IMR-90 (cell line): ENCODE measurements at regions not wholly inside any gene's neighbourhood (a gene's known extent, or its start where the extent isn't known, plus 50 kb on each side); places are given as distances from the start of the nearest gene placed in this dataset.

Experiments used
- ATAC-seq: fragments of 200-7000 bp; cut with Tn5 transposase; 2 replicates; pipeline ENCODE4 v1.9.1; 2020; ENCODE audit warnings: low read depth, mild to moderate bottlenecking, moderate library complexity
- BruUV-seq: library from RNA; stranded (reverse); fragments of 400-500 nt; replicated peaks from 2 replicates; lab custom pipeline; 2021; lab: Mats Ljungman, UMichigan
- CTCF ChIA-PET: fragments of 300-600 bp; formaldehyde crosslinking; extraction: SDS; loops from one replicate; lab custom pipeline; 2021; ENCODE audit warnings: antibody characterized with exemption; lab: Yijun Ruan, JAX
- POLR2A ChIA-PET: fragments of 300-600 bp; sonication (Branson Sonifier 250); formaldehyde crosslinking; loops from one replicate; lab custom pipeline; 2022; ENCODE audit warnings: antibody characterized with exemption; ENCODE audit not compliant: unreplicated experiment; lab: Charles Lee
- DNase-seq: peaks from one replicate; pipeline ENCODE4 v3.0.0; 2013
- H2AFZ ChIP-seq: replicated peaks from 2 replicates; pipeline ENCODE3; 2013; ENCODE audit warnings: low read length, mild to moderate bottlenecking; ENCODE audit not compliant: poor library complexity
- H2AK5ac ChIP-seq: 2 replicates; pipeline ENCODE4 v1.6.1; 2013; ENCODE audit warnings: low read depth, low read length, inconsistent platforms
- H2AK9ac ChIP-seq: replicated peaks from 2 replicates; pipeline ENCODE3; 2013; ENCODE audit warnings: mild to moderate bottlenecking, low read depth, low read length, moderate library complexity; ENCODE audit not compliant: poor library complexity
- H2BK120ac ChIP-seq: 2 replicates; pipeline ENCODE4 v1.6.1; 2013; ENCODE audit warnings: low read depth, low read length, inconsistent platforms
- H2BK15ac ChIP-seq: 3 replicates; pipeline ENCODE4 v1.6.1; 2013; ENCODE audit warnings: low read depth, low read length, inconsistent platforms
- H2BK20ac ChIP-seq: 2 replicates; pipeline ENCODE4 v1.6.1; 2013; ENCODE audit warnings: low read depth, mild to moderate bottlenecking, inconsistent platforms, low read length, moderate library complexity
- H2BK5ac ChIP-seq: 2 replicates; pipeline ENCODE4 v1.6.1; 2013; ENCODE audit warnings: mild to moderate bottlenecking, low read depth, low read length, inconsistent platforms; ENCODE audit not compliant: poor library complexity, severe bottlenecking
- H3K14ac ChIP-seq: replicated peaks from 2 replicates; pipeline ENCODE4 v1.6.1; 2013; ENCODE audit warnings: low read depth, low read length, inconsistent platforms
- H3K18ac ChIP-seq: 2 replicates; pipeline ENCODE4 v1.6.1; 2013; ENCODE audit warnings: low read depth, low read length, control low read depth
- H3K23ac ChIP-seq: 2 replicates; pipeline ENCODE4 v1.6.1; 2013; ENCODE audit warnings: low read depth, low read length, inconsistent platforms
- H3K27ac ChIP-seq: 2 replicates; pipeline ENCODE4 v1.5.1; 2013; ENCODE audit warnings: mild to moderate bottlenecking, control low read depth, low read length; ENCODE audit not compliant: insufficient read depth
- H3K27me3 ChIP-seq: 2 replicates; pipeline ENCODE4 v1.6.1; 2013; ENCODE audit warnings: low read length; ENCODE audit not compliant: control insufficient read depth, insufficient read depth
- H3K36me3 ChIP-seq: 2 replicates; pipeline ENCODE4 v1.6.1; 2013; ENCODE audit warnings: low read length, mixed read lengths; ENCODE audit not compliant: control insufficient read depth, insufficient read depth
- H3K4ac ChIP-seq: 2 replicates; pipeline ENCODE4 v1.6.1; 2013; ENCODE audit warnings: low read depth, low read length, inconsistent platforms
- H3K4me1 ChIP-seq: 2 replicates; pipeline ENCODE4 v1.6.1; 2013; ENCODE audit warnings: low read length, mixed read lengths; ENCODE audit not compliant: control insufficient read depth, insufficient read depth
- H3K4me2 ChIP-seq: 2 replicates; pipeline ENCODE4 v1.6.1; 2013; ENCODE audit warnings: low read depth, mild to moderate bottlenecking, control low read depth, low read length, moderate library complexity
- H3K4me3 ChIP-seq: 2 replicates; pipeline ENCODE4 v1.5.1; 2013; ENCODE audit warnings: low read depth, mild to moderate bottlenecking, control low read depth, low read length, moderate library complexity; ENCODE audit not compliant: insufficient read depth
- H3K56ac ChIP-seq: 2 replicates; pipeline ENCODE4 v1.6.1; 2013; ENCODE audit warnings: low read length, inconsistent platforms; ENCODE audit not compliant: insufficient read depth; ENCODE audit errors: extremely low read depth
- H3K79me1 ChIP-seq, 2 experiments: 2 replicates each; pipeline ENCODE4 v1.6.1; 2013; ENCODE audit warnings: low read length in 2 of 2, inconsistent platforms in 1 of 2, low read depth in 1 of 2
- H3K9ac ChIP-seq: 2 replicates; pipeline ENCODE4 v1.6.1; 2013; ENCODE audit warnings: low read depth, low read length, control low read depth
- H3K9me1 ChIP-seq: 2 replicates; pipeline ENCODE4 v1.6.1; 2013; ENCODE audit warnings: low read length, inconsistent platforms; ENCODE audit not compliant: insufficient read depth
- H3K9me3 ChIP-seq: 2 replicates; pipeline ENCODE4 v1.6.1; 2013; ENCODE audit warnings: low read length; ENCODE audit not compliant: control insufficient read depth, insufficient read depth
- H4K20me1 ChIP-seq: 2 replicates; pipeline ENCODE4 v1.6.1; 2013; ENCODE audit warnings: low read length, inconsistent platforms; ENCODE audit not compliant: insufficient read depth
- H4K5ac ChIP-seq: 2 replicates; pipeline ENCODE4 v1.6.1; 2013; ENCODE audit warnings: mild to moderate bottlenecking, low read depth, low read length, control low read depth
- H4K8ac ChIP-seq, 2 experiments: 2 replicates each; pipeline ENCODE4 v1.6.1; 2013; ENCODE audit warnings: low read depth in 2 of 2, low read length in 2 of 2, control low read depth in 1 of 2, inconsistent platforms in 1 of 2
- H4K91ac ChIP-seq: 2 replicates; pipeline ENCODE4 v1.6.1; 2013; ENCODE audit warnings: low read depth, low read length, inconsistent platforms; ENCODE audit not compliant: insufficient read depth
- BHLHE40 ChIP-seq: fragments of 150-350 bp; IDR thresholded peaks from 2 replicates; pipeline ENCODE4 v1.6.1; 2016; ENCODE audit warnings: mild to moderate bottlenecking, low read depth, low read length
- CEBPB ChIP-seq: IDR thresholded peaks from 2 replicates; pipeline ENCODE4 v1.6.1; 2012; ENCODE audit warnings: low read depth, low read length, improper control_type of control experiment
- CHD1 ChIP-seq: IDR thresholded peaks from 2 replicates; pipeline ENCODE4 v1.6.1; 2012; ENCODE audit warnings: low read depth, low read length, improper control_type of control experiment
- CTCF ChIP-seq: conservative IDR thresholded peaks from 2 replicates; pipeline ENCODE4 v1.5.1; 2012; ENCODE audit warnings: mild to moderate bottlenecking, low read depth, low read length, improper control_type of control experiment
- MAFK ChIP-seq: IDR thresholded peaks from 2 replicates; pipeline ENCODE4 v1.6.1; 2012; ENCODE audit warnings: low read depth, low read length, improper control_type of control experiment
- MAZ ChIP-seq: IDR thresholded peaks from 2 replicates; pipeline ENCODE4 v1.6.1; 2012; ENCODE audit warnings: low read depth, mild to moderate bottlenecking, low read length, improper control_type of control experiment, moderate library complexity, borderline replicate concordance
- MXI1 ChIP-seq: IDR thresholded peaks from 2 replicates; pipeline ENCODE4 v1.6.1; 2012; ENCODE audit warnings: low read depth, mild to moderate bottlenecking, low read length, moderate library complexity, borderline replicate concordance
- NFE2L2 ChIP-seq: fragments of 150-350 bp; IDR thresholded peaks from 2 replicates; pipeline ENCODE4 v1.6.1; 2016; ENCODE audit warnings: low read depth, mild to moderate bottlenecking, low read length
- POLR2A ChIP-seq: IDR thresholded peaks from 2 replicates; pipeline ENCODE4 v1.6.1; 2012; ENCODE audit warnings: mild to moderate bottlenecking, low read depth, low read length
- RAD21 ChIP-seq: IDR thresholded peaks from 2 replicates; pipeline ENCODE4 v1.6.1; 2012; ENCODE audit warnings: low read length, improper control_type of control experiment
- RCOR1 ChIP-seq: IDR thresholded peaks from 2 replicates; pipeline ENCODE4 v1.6.1; 2012; ENCODE audit warnings: mild to moderate bottlenecking, low read length, improper control_type of control experiment; ENCODE audit not compliant: insufficient replicate concordance
- RFX5 ChIP-seq: IDR thresholded peaks from 2 replicates; pipeline ENCODE4 v1.8.0; 2012; ENCODE audit warnings: low read depth, mild to moderate bottlenecking, low read length, moderate library complexity
- SMC3 ChIP-seq: fragments of 150-350 bp; IDR thresholded peaks from 2 replicates; pipeline ENCODE4 v1.6.1; 2016; ENCODE audit warnings: low read depth, mild to moderate bottlenecking, antibody characterized with exemption, low read length, moderate library complexity
- WGBS, 2 experiments: methylation state at CpG; one replicate each; pipeline versions ENCODE4 v1.1.5 to v1.1.7; 2013; ENCODE audit warnings: missing lambda C conversion rate in 2 of 2; ENCODE audit not compliant: insufficient read length in 1 of 2; ENCODE audit errors: extremely low coverage in 2 of 2; 5-methylcytosine and 5-hydroxymethylcytosine counted together
- dilution Hi-C: fragments of 300-500 bp; cut with HindIII; formaldehyde crosslinking; loops from one replicate; pipeline ENCODE4 v1.14.3; 2018; ENCODE audit warnings: low sequenced_read_pairs; ENCODE audit not compliant: unreplicated experiment
- in situ Hi-C: fragments of 300-500 bp; cut with MboI; formaldehyde crosslinking; loops from 3 replicates; pipeline ENCODE4 v1.14.3; 2019; ENCODE audit warnings: low sequenced_read_pairs, inconsistent platforms, mixed read lengths
- intact Hi-C: fragments of 100-400 bp; cut with micrococcal nuclease; formaldehyde crosslinking; loops from 2 replicates; pipeline ENCODE4 v1.10.0; 2022
- TF ChIP-seq, protein P1 (sequence below): fragments of 150-350 bp; IDR thresholded peaks from 2 replicates; pipeline ENCODE4 v1.6.1; 2016; ENCODE audit warnings: low read depth, mild to moderate bottlenecking, low read length, moderate library complexity, borderline replicate concordance
- TF ChIP-seq, protein P2 (sequence below): fragments of 150-350 bp; IDR thresholded peaks from 2 replicates; pipeline ENCODE4 v1.6.1; 2017; ENCODE audit warnings: mild to moderate bottlenecking, antibody characterized with exemption, low read length, low read depth

- peak overlapping the region; percentile 54; the same call in 2 of the 3 replicates for H2BK15ac ChIP-seq
- no TSS peak for BruUV-seq
- no peak overlapping the region for H3K23ac ChIP-seq
- DNase-seq (no peak), ATAC-seq (no peak)
- H3K9ac ChIP-seq: no peak overlapping the region
- H4K91ac ChIP-seq: peak overlapping the region; percentile 34; the same call in 1 of the 2 replicates
- H2AK5ac ChIP-seq: peak overlapping the region; percentile 86; the same call in 1 of the 2 replicates
- peak overlapping the region; percentile 91; the same call in 1 of the 2 replicates for H3K14ac ChIP-seq
- H3K9me1 ChIP-seq: peaks cover 15% of the 10 kb centered on the region
- no peak overlapping the region for H4K5ac ChIP-seq
- intact Hi-C loops: no loop called here
- no peaks in the 10 kb centered on the region for H3K27me3 ChIP-seq
- H3K56ac ChIP-seq: no peak overlapping the region
- no peak overlapping the region for H3K4me2 ChIP-seq
- peak overlapping the region; percentile 84 for H2AFZ ChIP-seq
- peak overlapping the region; percentile 2; the same call in 1 of the 2 replicates for H3K18ac ChIP-seq
- no peak overlapping the region for H3K27ac ChIP-seq
- H3K36me3 ChIP-seq: no peaks in the 10 kb centered on the region
- POLR2A ChIA-PET: no interaction called here
- CTCF ChIA-PET: interaction anchor here (1.0 kb wide), 1 partner anchor 71 kb away, joined by 3 read pairs; no protein-coding TSS in a partner anchor
- dilution Hi-C loops: no loop called here
- H4K8ac ChIP-seq: peak overlapping the region in 1 of 2 experiments; percentile 13; a peak in 2 of 4 replicates
- 0 out of 4 replicates have a peak, but pooled peaks cover 0 to 4% of the 10 kb centered on the region in 2 experiments for H3K79me1 ChIP-seq
- 100% methylated on average over 1 of the region's 10 CpGs; no CpG with 5 or more reads in 1 of the 2 experiments for WGBS, 2 experiments
- H4K20me1 ChIP-seq: no peaks in the 10 kb centered on the region
- H2BK20ac ChIP-seq: peak overlapping the region; percentile 94
- peak overlapping the region; percentile 92 for H2AK9ac ChIP-seq
- peak overlapping the region; percentile 74 for H3K4ac ChIP-seq
- no peak overlapping the region for H3K4me3 ChIP-seq
- H3K4me1 ChIP-seq: peaks cover 15% of the 10 kb centered on the region
- H2BK120ac ChIP-seq: peak overlapping the region; percentile 94
- in situ Hi-C loops: no loop called here
- no peaks in the 10 kb centered on the region for H3K9me3 ChIP-seq
- no peak overlapping the region for H2BK5ac ChIP-seq
- TF ChIP-seq CTCF (no peak), CHD1 (no peak), MXI1 (no peak), RAD21 (no peak), POLR2A (no peak), SMC3 (no peak), NFE2L2 (no peak), MAZ (no peak), BHLHE40 (no peak), RCOR1 (no peak), CEBPB (no peak), MAFK (no peak), RFX5 (no peak)
- TF ChIP-seq, protein P1, sequence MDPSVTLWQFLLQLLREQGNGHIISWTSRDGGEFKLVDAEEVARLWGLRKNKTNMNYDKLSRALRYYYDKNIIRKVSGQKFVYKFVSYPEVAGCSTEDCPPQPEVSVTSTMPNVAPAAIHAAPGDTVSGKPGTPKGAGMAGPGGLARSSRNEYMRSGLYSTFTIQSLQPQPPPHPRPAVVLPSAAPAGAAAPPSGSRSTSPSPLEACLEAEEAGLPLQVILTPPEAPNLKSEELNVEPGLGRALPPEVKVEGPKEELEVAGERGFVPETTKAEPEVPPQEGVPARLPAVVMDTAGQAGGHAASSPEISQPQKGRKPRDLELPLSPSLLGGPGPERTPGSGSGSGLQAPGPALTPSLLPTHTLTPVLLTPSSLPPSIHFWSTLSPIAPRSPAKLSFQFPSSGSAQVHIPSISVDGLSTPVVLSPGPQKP: no peak
- TF ChIP-seq, protein P2, sequence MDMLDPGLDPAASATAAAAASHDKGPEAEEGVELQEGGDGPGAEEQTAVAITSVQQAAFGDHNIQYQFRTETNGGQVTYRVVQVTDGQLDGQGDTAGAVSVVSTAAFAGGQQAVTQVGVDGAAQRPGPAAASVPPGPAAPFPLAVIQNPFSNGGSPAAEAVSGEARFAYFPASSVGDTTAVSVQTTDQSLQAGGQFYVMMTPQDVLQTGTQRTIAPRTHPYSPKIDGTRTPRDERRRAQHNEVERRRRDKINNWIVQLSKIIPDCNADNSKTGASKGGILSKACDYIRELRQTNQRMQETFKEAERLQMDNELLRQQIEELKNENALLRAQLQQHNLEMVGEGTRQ: no peak
These were observed 144.6 kb upstream of the UBL3 start for GRCh38 chr13:29994911-29995595.
